Liver (tissue), 8 donors: ENCODE measurements at regions not wholly inside any gene's neighbourhood (a gene's known extent, or its start where the extent isn't known, plus 50 kb on each side); places are given as distances from the start of the nearest gene placed in this dataset.

Experiments
- DNase-seq: peaks from one replicate; pipeline ENCODE4 v3.0.0-alpha.2; 2017; ENCODE audit warnings: low spot score
- H3K27ac ChIP-seq, 2 donors: one replicate each; pipeline ENCODE4 v1.7.0; 2013; ENCODE audit warnings: inconsistent platforms in 2 of 2, low read length in 2 of 2, control low read depth in 1 of 2, low read depth in 1 of 2, mild to moderate bottlenecking in 1 of 2
- H3K27me3 ChIP-seq, 4 donors: one replicate each; pipeline versions ENCODE4 v1.6.1 to v1.7.0; 2013; ENCODE audit warnings: low read length in 3 of 4, inconsistent platforms in 1 of 4, mild to moderate bottlenecking in 1 of 4, moderate library complexity in 1 of 4; ENCODE audit not compliant: control insufficient read depth in 4 of 4, insufficient read depth in 4 of 4
- H3K36me3 ChIP-seq, 4 donors: one replicate each; pipeline versions ENCODE4 v1.6.1 to v1.7.0; 2013; ENCODE audit warnings: low read length in 3 of 4, mild to moderate bottlenecking in 3 of 4, low read depth in 1 of 4, moderate library complexity in 1 of 4; ENCODE audit not compliant: control insufficient read depth in 4 of 4, insufficient read depth in 3 of 4
- H3K4me1 ChIP-seq, 4 donors: one replicate each; pipeline versions ENCODE4 v1.6.1 to v1.7.0; 2013; ENCODE audit warnings: low read length in 3 of 4, mild to moderate bottlenecking in 3 of 4, moderate library complexity in 1 of 4; ENCODE audit not compliant: control insufficient read depth in 4 of 4, insufficient read depth in 4 of 4
- H3K4me3 ChIP-seq, 3 donors: one replicate each; pipeline versions ENCODE4 v1.6.1 to v1.7.0; 2013; ENCODE audit warnings: low read length in 3 of 3, control low read depth in 1 of 3, low read depth in 1 of 3, mild to moderate bottlenecking in 1 of 3
- H3K9ac ChIP-seq, 2 donors: one replicate each; pipeline ENCODE4 v1.7.0; 2013; ENCODE audit warnings: low read length in 2 of 2, mild to moderate bottlenecking in 2 of 2, moderate library complexity in 2 of 2, control low read depth in 1 of 2, low read depth in 1 of 2
- H3K9me3 ChIP-seq, 4 donors: one replicate each; pipeline versions ENCODE4 v1.6.1 to v1.7.0; 2013; ENCODE audit warnings: low read length in 3 of 4; ENCODE audit not compliant: control insufficient read depth in 4 of 4
- CTCF ChIP-seq: fragments of 150-350 bp; IDR thresholded peaks from 2 replicates; pipeline ENCODE4 v1.5.1; 2017; ENCODE audit warnings: improper control_type of control experiment, low read depth, low read length; ENCODE audit not compliant: missing input control
- EGR1 ChIP-seq, 2 donors: IDR thresholded peaks; 2 replicates each; pipeline ENCODE4 v1.6.1; 2016 to 2018; ENCODE audit warnings: antibody characterized with exemption in 2 of 2, low read depth in 2 of 2
- FOXA1 ChIP-seq: IDR thresholded peaks from 2 replicates; pipeline ENCODE4 v1.6.1; 2016; ENCODE audit warnings: antibody characterized with exemption
- FOXA2 ChIP-seq: IDR thresholded peaks from 2 replicates; pipeline ENCODE4 v1.6.1; 2016; ENCODE audit warnings: antibody characterized with exemption
- GABPA ChIP-seq, 2 donors: IDR thresholded peaks in 1 of 2; conservative IDR thresholded peaks in 1 of 2; 2 replicates each; pipeline ENCODE4 v1.6.1; 2016; ENCODE audit warnings: antibody characterized with exemption in 2 of 2, mild to moderate bottlenecking in 1 of 2, moderate library complexity in 1 of 2
- HNF4A ChIP-seq, 2 donors: conservative IDR thresholded peaks; 2 replicates each; pipeline ENCODE4 v1.6.1; 2016; ENCODE audit warnings: antibody characterized with exemption in 2 of 2, mild to moderate bottlenecking in 2 of 2
- HNF4G ChIP-seq: IDR thresholded peaks from 2 replicates; pipeline ENCODE4 v1.6.1; 2016; ENCODE audit warnings: antibody characterized with exemption
- JUND ChIP-seq, 2 donors: IDR thresholded peaks; 2 replicates each; pipeline ENCODE4 v1.6.1; 2016; ENCODE audit warnings: antibody characterized with exemption in 2 of 2
- MAX ChIP-seq: IDR thresholded peaks from 2 replicates; pipeline ENCODE4 v1.6.1; 2016; ENCODE audit warnings: antibody characterized with exemption
- NR2F2 ChIP-seq: IDR thresholded peaks from 2 replicates; pipeline ENCODE4 v1.6.1; 2016; ENCODE audit warnings: antibody characterized with exemption
- RAD21 ChIP-seq, 2 donors: IDR thresholded peaks; 2 replicates each; pipeline ENCODE4 v1.6.1; 2016; ENCODE audit warnings: antibody characterized with exemption in 2 of 2, mild to moderate bottlenecking in 2 of 2
- RXRA ChIP-seq, 2 donors: IDR thresholded peaks; 2 replicates each; pipeline ENCODE4 v1.6.1; 2017 to 2018; ENCODE audit warnings: antibody characterized with exemption in 2 of 2, mild to moderate bottlenecking in 1 of 2
- SP1 ChIP-seq: IDR thresholded peaks from 2 replicates; pipeline ENCODE4 v1.6.1; 2018; ENCODE audit warnings: antibody characterized with exemption, mild to moderate bottlenecking
- TAF1 ChIP-seq: conservative IDR thresholded peaks from 2 replicates; pipeline ENCODE4 v1.6.1; 2016; ENCODE audit warnings: antibody characterized with exemption, mild to moderate bottlenecking
- YY1 ChIP-seq: IDR thresholded peaks from 2 replicates; pipeline ENCODE4 v1.6.1; 2016; ENCODE audit warnings: antibody characterized with exemption, mild to moderate bottlenecking
- WGBS: extraction: QIAGEN DNeasy Blood & Tissue Kit; methylation state at CpG from one replicate; pipeline ENCODE4 v1.1.7; 2013; 5-methylcytosine and 5-hydroxymethylcytosine counted together
- TF ChIP-seq, protein P1 (sequence below): IDR thresholded peaks from 2 replicates; pipeline ENCODE4 v1.6.1; 2016; ENCODE audit warnings: antibody characterized with exemption
- TF ChIP-seq, protein P2 (sequence below): IDR thresholded peaks from 2 replicates; pipeline ENCODE4 v1.6.1; 2016; ENCODE audit warnings: antibody characterized with exemption, mild to moderate bottlenecking
- TF ChIP-seq, protein P3 (sequence below): IDR thresholded peaks from 2 replicates; pipeline ENCODE4 v1.6.1; 2016; ENCODE audit warnings: antibody characterized with exemption
- donor health status: healthy.
- donor health status: healthy.
- donor health status: healthy.
- donor health status: healthy.
- donor health status: healthy.

DNA sequence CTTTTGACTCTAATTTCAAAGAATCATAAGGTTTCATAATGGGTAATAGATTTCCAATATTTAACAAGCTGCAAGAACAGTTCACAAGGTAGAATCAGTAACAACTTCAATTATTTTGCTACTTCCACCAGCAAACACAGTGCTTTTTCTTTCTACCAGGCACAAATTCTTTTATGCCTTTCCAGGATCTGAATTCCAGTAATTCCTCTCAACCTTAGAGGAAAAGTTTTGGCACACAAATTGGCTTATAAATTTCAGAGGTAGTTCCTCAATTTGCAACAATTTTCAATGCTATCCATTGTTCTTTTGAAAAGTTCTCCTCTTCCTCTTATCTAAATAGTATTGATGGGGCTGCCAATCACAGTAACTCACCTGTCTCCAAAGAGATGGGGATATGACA is 665.4 kb upstream of the PHF14 start:
- no peak for DNase-seq
- Histone ChIP-seq H3K36me3 (no peaks in the 10 kb centered on the region), H3K4me3 (no peak overlapping the region), H3K27ac (no peak overlapping the region), H3K9me3 (no peaks in the 10 kb centered on the region), H3K27me3 (peaks cover 0 to 2% (median 0%) of the 10 kb centered on the region in 4 donors), H3K9ac (no peak overlapping the region), H3K4me1 (no peaks in the 10 kb centered on the region)
- TF ChIP-seq FOXA2 (no peak), GABPA (IDR thresholded peaks at IDR 0.05 in 1 of 2, conservative IDR thresholded peaks at IDR 0.05 in 1 of 2) (no peak), RXRA (IDR thresholded peaks at IDR 0.05) (no peak), NR2F2 (no peak), HNF4A (conservative IDR thresholded peaks at IDR 0.05) (no peak), JUND (IDR thresholded peaks at IDR 0.05) (no peak), SP1 (no peak), FOXA1 (no peak)

GRCh38 chr7:10312942-10313341 is 660.7 kb upstream of the PHF14 start:
- no peak overlapping the region for H3K4me3 ChIP-seq
- 93% methylated on average over 2 of the region's 2 CpGs for WGBS
- H3K9me3 ChIP-seq: no peaks in the 10 kb centered on the region
- H3K36me3 ChIP-seq: no peaks in the 10 kb centered on the region
- no peak overlapping the region for H3K27ac ChIP-seq
- H3K4me1 ChIP-seq: no peaks in the 10 kb centered on the region
- no peak for DNase-seq
- no peak for TF ChIP-seq MAX
- no peak for TF ChIP-seq FOXA1
- no peak for TF ChIP-seq NR2F2
- no peak for TF ChIP-seq JUND (IDR thresholded peaks at IDR 0.05)
- TF ChIP-seq HNF4A (conservative IDR thresholded peaks at IDR 0.05): no peak
- no peak for TF ChIP-seq FOXA2
- TF ChIP-seq, protein P1, sequence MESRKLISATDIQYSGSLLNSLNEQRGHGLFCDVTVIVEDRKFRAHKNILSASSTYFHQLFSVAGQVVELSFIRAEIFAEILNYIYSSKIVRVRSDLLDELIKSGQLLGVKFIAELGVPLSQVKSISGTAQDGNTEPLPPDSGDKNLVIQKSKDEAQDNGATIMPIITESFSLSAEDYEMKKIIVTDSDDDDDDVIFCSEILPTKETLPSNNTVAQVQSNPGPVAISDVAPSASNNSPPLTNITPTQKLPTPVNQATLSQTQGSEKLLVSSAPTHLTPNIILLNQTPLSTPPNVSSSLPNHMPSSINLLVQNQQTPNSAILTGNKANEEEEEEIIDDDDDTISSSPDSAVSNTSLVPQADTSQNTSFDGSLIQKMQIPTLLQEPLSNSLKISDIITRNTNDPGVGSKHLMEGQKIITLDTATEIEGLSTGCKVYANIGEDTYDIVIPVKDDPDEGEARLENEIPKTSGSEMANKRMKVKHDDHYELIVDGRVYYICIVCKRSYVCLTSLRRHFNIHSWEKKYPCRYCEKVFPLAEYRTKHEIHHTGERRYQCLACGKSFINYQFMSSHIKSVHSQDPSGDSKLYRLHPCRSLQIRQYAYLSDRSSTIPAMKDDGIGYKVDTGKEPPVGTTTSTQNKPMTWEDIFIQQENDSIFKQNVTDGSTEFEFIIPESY: no peak
- no peak for TF ChIP-seq RAD21 (IDR thresholded peaks at IDR 0.05)
- TF ChIP-seq HNF4G: no peak
- no peak for TF ChIP-seq GABPA (IDR thresholded peaks at IDR 0.05 in 1 of 2, conservative IDR thresholded peaks at IDR 0.05 in 1 of 2)
- no peak for TF ChIP-seq YY1
- TF ChIP-seq TAF1: no peak
- H3K27me3 ChIP-seq: peaks cover 0 to 2% (median 0%) of the 10 kb centered on the region in 4 donors
- H3K9ac ChIP-seq: no peak overlapping the region

GRCh38 chr7:10315881-10316280 is 657.8 kb upstream of the PHF14 start:
- Histone ChIP-seq H3K9me3 (no peaks in the 10 kb centered on the region), H3K4me1 (no peaks in the 10 kb centered on the region), H3K27ac (no peak overlapping the region), H3K36me3 (no peaks in the 10 kb centered on the region), H3K4me3 (no peak overlapping the region), H3K27me3 (peaks cover 0 to 2% (median 0%) of the 10 kb centered on the region in 4 donors), H3K9ac (no peak overlapping the region)
- no peak for DNase-seq
- WGBS: 62% methylated on average over 4 of the region's 4 CpGs
- TF ChIP-seq, protein P2, sequence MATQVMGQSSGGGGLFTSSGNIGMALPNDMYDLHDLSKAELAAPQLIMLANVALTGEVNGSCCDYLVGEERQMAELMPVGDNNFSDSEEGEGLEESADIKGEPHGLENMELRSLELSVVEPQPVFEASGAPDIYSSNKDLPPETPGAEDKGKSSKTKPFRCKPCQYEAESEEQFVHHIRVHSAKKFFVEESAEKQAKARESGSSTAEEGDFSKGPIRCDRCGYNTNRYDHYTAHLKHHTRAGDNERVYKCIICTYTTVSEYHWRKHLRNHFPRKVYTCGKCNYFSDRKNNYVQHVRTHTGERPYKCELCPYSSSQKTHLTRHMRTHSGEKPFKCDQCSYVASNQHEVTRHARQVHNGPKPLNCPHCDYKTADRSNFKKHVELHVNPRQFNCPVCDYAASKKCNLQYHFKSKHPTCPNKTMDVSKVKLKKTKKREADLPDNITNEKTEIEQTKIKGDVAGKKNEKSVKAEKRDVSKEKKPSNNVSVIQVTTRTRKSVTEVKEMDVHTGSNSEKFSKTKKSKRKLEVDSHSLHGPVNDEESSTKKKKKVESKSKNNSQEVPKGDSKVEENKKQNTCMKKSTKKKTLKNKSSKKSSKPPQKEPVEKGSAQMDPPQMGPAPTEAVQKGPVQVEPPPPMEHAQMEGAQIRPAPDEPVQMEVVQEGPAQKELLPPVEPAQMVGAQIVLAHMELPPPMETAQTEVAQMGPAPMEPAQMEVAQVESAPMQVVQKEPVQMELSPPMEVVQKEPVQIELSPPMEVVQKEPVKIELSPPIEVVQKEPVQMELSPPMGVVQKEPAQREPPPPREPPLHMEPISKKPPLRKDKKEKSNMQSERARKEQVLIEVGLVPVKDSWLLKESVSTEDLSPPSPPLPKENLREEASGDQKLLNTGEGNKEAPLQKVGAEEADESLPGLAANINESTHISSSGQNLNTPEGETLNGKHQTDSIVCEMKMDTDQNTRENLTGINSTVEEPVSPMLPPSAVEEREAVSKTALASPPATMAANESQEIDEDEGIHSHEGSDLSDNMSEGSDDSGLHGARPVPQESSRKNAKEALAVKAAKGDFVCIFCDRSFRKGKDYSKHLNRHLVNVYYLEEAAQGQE: no peak
- TF ChIP-seq, protein P1: no peak
- TF ChIP-seq, protein P3, sequence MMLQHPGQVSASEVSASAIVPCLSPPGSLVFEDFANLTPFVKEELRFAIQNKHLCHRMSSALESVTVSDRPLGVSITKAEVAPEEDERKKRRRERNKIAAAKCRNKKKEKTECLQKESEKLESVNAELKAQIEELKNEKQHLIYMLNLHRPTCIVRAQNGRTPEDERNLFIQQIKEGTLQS: no peak
- TF ChIP-seq FOXA2: no peak
- TF ChIP-seq JUND (IDR thresholded peaks at IDR 0.05): no peak
- TF ChIP-seq GABPA (IDR thresholded peaks at IDR 0.05 in 1 of 2, conservative IDR thresholded peaks at IDR 0.05 in 1 of 2): no peak
- TF ChIP-seq FOXA1: no peak
- TF ChIP-seq HNF4A (conservative IDR thresholded peaks at IDR 0.05): no peak
- no peak for TF ChIP-seq HNF4G
- TF ChIP-seq TAF1: no peak
- no peak for TF ChIP-seq CTCF
- TF ChIP-seq SP1: no peak
- no peak for TF ChIP-seq EGR1 (IDR thresholded peaks at IDR 0.05; ENCODE audit: low read depth in 2 of 2)
